ENCODE measurements at regions not wholly inside any gene's neighbourhood (a gene's known extent, or its start where the extent isn't known, plus 50 kb on each side); places are given as distances from the start of the nearest gene placed in this dataset.

GRCh38 chr9:706606-707459 lies 134.7 kb upstream of the DMRT1 start (continued):
- TF ChIP-seq ZNF772 (CRISPR knock-in tag; IDR thresholded peaks at IDR 0.05) (no peak), ZNF781 (CRISPR knock-in tag; IDR thresholded peaks at IDR 0.05; ENCODE audit: borderline replicate concordance, not compliant biosample characterization) (no peak), ATF3 (CRISPR knock-in tag; IDR thresholded peaks at IDR 0.05) (no peak), ZNF44 (CRISPR knock-in tag; IDR thresholded peaks at IDR 0.05) (no peak), RERE (CRISPR knock-in tag; IDR thresholded peaks at IDR 0.05; ENCODE audit: low read depth) (no peak), POLR2A (IDR thresholded peaks at IDR 0.05; ENCODE audit: insufficient read depth in 1 of 2, low read depth in 2 of 2, low read length in 2 of 2) (peak in 1 of 2 experiments; percentile 59; a peak in 3 of 4 replicates), HOXD1 (CRISPR knock-in tag; IDR thresholded peaks at IDR 0.05) (no peak), ZNF713 (CRISPR knock-in tag; IDR thresholded peaks at IDR 0.05) (no peak), KDM5B (CRISPR knock-in tag; IDR thresholded peaks at IDR 0.05; ENCODE audit: borderline replicate concordance) (no peak), PITX1 (CRISPR knock-in tag; IDR thresholded peaks at IDR 0.05) (no peak), ZNF496 (CRISPR knock-in tag; IDR thresholded peaks at IDR 0.05; ENCODE audit: insufficient replicate concordance) (no peak), MTF2 (CRISPR knock-in tag; IDR thresholded peaks at IDR 0.05; ENCODE audit: borderline replicate concordance) (no peak), TCF7L2 (IDR thresholded peaks at IDR 0.05; ENCODE audit: low read depth, low read length) (no peak), HNF4G (IDR thresholded peaks at IDR 0.05; ENCODE audit: borderline replicate concordance, low read depth, low read length) (no peak), HNF4G (CRISPR knock-in tag; IDR thresholded peaks at IDR 0.05; ENCODE audit: borderline replicate concordance, low read depth) (no peak), HIVEP1 (CRISPR knock-in tag; IDR thresholded peaks at IDR 0.05) (no peak), FOXK2 (IDR thresholded peaks at IDR 0.05) (no peak), TP53 (CRISPR knock-in tag; conservative IDR thresholded peaks at IDR 0.05) (no peak), GLI4 (CRISPR knock-in tag; IDR thresholded peaks at IDR 0.05; ENCODE audit: borderline replicate concordance) (no peak), TEAD2 (CRISPR knock-in tag; IDR thresholded peaks at IDR 0.05) (no peak), ZNF746 (CRISPR knock-in tag; IDR thresholded peaks at IDR 0.05) (no peak), THAP7 (CRISPR knock-in tag; IDR thresholded peaks at IDR 0.05) (no peak), ZNF34 (CRISPR knock-in tag; IDR thresholded peaks at IDR 0.05; ENCODE audit: borderline replicate concordance) (no peak), NR2C2 (CRISPR knock-in tag; IDR thresholded peaks at IDR 0.05; ENCODE audit: borderline replicate concordance) (no peak), RFX5 (IDR thresholded peaks at IDR 0.05; ENCODE audit: low read depth, low read length) (no peak), JDP2 (CRISPR knock-in tag; IDR thresholded peaks at IDR 0.05; ENCODE audit: borderline replicate concordance) (no peak), SOX5 (CRISPR knock-in tag; IDR thresholded peaks at IDR 0.05; ENCODE audit: borderline replicate concordance) (no peak)

Measured in HepG2 (cell line).